KOPT-K1 (cell line): ENCODE measurements at regions not wholly inside any gene's neighbourhood (a gene's known extent, or its start where the extent isn't known, plus 50 kb on each side); places are given as distances from the start of the nearest gene placed in this dataset.
A peak's percentile ranks its signal among the peaks of the same experiment; 100 is the strongest.

Experiments
- H3K27ac ChIP-seq: fragments of 200-600 bp; sonication (generic); 2 replicates; pipeline ENCODE4 v1.5.1; 2016; ENCODE audit warnings: antibody characterized with exemption, mild to moderate bottlenecking, low read depth, low read length; ENCODE audit not compliant: poor library complexity, severe bottlenecking
- H3K36me3 ChIP-seq: fragments of 200-600 bp; sonication (generic); 2 replicates; pipeline ENCODE4 v1.5.1; 2017; ENCODE audit warnings: antibody characterized with exemption, mild to moderate bottlenecking, low read length, moderate library complexity; ENCODE audit not compliant: insufficient read depth
- H3K9me3 ChIP-seq: fragments of 200-600 bp; sonication (generic); 2 replicates; pipeline ENCODE4 v1.5.1; 2017; ENCODE audit warnings: antibody characterized with exemption, low read length, mild to moderate bottlenecking; ENCODE audit not compliant: insufficient read depth, poor library complexity, severe bottlenecking

DNA sequence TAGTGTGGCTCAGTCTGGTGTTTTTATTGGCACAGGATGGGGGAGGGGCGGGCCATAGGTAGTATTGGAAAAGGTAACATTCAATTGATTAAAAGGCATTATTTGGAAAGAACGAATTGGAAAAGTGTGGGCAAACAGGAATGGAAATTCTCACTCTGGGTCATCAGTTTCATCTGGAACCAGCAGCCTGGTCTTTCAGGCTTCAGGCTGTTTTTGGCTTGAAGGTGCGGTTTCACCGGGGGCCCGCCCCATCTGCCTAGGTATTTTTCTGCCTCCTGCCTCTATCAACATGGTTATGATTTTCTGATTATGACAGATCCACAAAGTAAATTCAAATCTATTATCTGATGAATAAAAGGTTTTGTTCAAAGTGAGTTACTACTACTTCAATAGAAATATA lies 59.5 kb upstream of the CD28 start:
- Histone ChIP-seq H3K27ac (no peak overlapping the region), H3K9me3 (peaks cover 8% of the 10 kb centered on the region), H3K36me3 (no peaks in the 10 kb centered on the region)

DNA sequence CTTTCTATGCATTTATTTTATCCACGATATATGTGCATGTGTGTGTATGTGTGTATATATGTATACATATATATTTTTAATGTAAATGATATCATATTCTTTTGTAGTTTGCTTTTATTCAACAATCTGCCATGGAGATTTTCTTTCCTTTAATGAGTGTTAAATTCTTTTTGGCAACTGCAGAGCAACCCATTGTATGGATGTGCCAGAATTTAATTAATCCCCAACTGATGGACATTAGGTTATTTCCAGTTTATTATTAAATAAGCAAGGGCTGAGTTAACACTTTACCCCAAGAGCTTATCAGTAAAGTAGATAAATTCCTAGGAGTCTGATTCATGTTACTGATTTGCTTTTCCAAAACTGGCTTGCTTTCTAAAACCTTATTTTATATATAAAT lies 58.9 kb upstream of the CD28 start:
- H3K36me3 ChIP-seq, result no peaks in the 10 kb centered on the region
- H3K27ac ChIP-seq, result no peak overlapping the region

DNA sequence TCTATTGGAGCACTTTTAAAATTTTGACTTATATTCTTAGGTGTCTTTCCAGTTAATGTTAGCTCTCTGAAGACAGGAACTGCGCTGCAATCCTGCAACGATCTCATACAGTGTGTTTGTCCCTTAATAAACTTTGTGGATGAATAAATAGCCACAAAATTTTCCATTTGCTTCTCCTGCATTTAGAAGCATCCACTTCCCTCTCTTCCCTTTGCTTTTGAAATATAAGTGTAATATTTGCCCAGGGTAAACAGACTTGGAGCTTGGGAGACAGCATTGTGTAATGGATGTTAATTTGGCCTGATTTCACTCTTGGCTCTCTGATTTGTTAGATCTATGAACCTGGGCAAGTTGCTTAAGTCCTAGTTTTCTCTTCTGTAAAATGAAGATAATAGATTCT lies 58.2 kb upstream of the CD28 start:
- H3K27ac ChIP-seq, result no peak overlapping the region
- H3K9me3 ChIP-seq, result peaks cover 8% of the 10 kb centered on the region
- H3K36me3 ChIP-seq, result no peaks in the 10 kb centered on the region

More for the DNA sequence above, 58.9 kb upstream of the CD28 start:
- H3K9me3 ChIP-seq, result peaks cover 8% of the 10 kb centered on the region

DNA sequence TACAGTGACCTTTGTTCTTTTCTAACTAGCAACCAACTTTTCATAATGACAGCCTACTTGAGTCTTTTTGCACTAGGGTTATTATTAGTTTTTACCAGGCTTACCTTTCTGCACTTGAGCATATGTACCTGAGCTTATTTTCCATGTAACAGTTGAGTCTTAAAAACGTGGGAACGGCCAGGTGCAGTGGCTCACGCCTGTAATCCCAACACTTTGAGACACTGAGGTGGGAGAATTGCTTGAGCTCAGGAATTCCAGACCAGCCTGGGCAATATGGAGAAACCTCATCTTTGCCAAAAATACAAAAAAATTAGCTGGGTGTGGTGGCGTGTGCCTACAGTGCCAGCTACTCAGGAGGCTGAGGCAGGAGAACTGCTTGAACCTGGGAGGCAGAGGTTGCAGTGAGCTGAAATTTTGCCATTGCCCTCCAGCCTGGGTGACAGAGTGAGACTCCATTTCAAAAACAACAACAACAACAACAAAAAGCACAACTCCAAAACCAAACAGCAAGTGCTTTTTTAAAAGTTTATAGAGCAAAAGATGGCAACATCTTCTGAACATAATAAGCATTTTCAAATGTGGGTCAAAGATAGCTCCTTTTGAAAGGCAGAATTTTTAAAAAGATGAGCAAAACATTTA lies 57.1 kb upstream of the CD28 start:
- peak overlapping the region; percentile 34 for H3K27ac ChIP-seq
- H3K9me3 ChIP-seq, result peaks cover 8% of the 10 kb centered on the region
- H3K36me3 ChIP-seq, result no peaks in the 10 kb centered on the region

DNA sequence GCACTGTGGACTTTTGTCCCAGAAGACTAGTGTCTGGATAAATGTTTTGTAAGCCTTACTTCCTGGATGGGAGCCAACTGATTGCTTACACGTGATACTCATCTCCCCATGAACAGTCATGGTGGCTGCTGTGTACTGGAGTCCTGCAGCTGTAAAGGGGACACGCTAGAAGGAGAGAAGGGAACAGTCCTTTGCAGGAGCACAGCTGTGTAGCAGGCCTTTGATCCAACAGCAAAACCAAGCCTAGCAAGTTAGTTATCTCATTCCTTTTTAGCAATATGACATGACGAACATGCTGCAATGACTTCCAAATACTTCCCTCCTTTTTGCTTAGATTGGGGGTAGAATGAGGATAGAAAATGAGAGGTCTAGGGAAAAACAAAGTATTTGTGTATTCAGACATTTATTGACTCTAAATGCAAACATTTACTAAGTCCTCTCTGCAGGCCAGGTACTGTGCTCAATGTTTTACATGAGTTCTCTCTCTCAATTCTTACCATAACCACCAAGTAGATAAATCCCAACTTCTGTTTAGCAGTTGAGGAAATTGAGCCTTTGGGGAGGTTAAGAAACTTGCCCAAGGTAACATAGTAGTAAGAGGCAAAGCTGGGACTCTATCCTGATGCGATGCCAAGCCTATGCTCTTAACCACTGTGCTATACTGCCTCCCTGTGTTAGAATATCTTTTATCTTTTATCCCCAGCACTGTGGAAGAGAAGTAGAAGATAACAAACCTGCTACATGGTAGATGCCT lies 55.4 kb upstream of the CD28 start:
- Histone ChIP-seq H3K36me3 (no peaks in the 10 kb centered on the region), H3K27ac (peak overlapping the region; percentile 51), H3K9me3 (peaks cover 8% of the 10 kb centered on the region)

DNA sequence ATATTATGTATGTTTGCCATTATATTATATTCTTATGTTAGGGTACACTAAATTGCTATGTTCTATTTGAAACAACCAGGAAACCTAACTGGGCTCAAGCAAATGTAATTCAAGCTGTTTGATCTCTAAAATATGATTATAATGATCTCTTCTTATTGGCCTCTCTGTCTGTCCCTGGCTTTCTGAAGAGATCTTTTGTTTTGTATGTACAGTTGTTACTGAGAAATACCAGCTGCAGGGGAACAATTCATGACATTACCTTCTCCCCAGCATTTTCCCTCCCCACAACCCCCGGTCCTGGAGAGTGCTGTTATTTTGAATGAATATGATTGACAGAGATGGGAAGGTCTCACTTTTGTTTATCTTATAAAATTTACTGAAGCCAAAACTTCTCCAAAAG lies 54.8 kb upstream of the CD28 start:
- Histone ChIP-seq H3K36me3 (no peaks in the 10 kb centered on the region), H3K27ac (peak overlapping the region; percentile 51), H3K9me3 (peaks cover 3% of the 10 kb centered on the region)

DNA sequence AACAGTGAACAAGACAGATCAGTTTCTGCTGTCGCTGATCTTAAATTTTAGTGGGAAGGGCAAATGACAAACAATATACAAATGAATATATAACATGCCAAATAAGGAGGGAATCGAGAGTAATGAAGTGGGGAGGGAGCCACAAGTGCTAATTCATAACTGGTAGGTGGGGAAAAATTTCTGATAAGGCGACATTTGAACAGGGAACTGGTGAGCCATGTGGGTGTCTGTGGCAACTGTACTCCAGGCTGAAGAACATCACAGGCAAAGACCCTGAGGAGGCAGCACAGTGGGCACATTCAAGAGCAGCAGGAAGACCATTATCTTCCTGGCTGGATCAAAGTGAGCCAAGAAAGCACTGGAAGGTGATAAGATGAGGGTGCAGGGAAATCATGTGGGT lies 51.6 kb upstream of the CD28 start:
- Histone ChIP-seq H3K36me3 (no peaks in the 10 kb centered on the region), H3K9me3 (no peaks in the 10 kb centered on the region), H3K27ac (no peak overlapping the region)

DNA sequence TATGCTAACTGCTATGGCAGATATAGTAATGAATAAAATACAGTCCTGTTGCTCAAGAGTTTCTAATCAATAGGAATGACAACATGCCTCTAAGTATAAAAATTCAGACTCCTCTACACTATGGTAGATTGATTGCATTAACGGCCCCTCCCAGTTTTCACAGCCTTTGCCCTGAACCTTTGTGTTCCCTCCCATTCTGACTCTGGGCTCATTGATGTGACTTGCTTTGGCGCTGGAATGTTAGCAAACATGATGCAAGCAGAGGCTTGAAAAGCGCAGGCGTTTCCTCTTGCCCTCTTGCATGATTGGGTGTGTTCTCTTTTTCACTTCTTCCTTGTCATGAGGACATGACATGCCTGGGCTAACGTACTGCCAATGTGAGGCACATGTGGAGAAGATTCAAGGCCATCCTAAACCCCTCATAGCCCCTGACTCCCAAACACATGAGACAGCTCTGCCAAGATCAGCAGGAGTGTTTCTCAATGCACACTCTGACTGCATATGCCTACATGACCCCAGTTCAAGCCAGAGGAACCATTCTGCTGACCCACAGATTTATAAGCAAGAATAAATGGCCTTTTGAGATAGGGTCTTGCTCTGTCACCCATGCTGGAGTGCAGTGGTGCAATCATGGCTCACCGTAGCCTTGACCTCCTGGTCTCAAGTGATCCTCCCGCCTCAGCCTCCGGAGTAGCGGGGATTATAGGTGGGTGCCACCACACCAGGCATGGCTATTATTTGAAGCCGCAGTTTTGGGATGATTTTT lies 49.7 kb upstream of the CD28 start:
- Histone ChIP-seq H3K9me3 (no peaks in the 10 kb centered on the region), H3K36me3 (no peaks in the 10 kb centered on the region), H3K27ac (no peak overlapping the region)
